Upper lobe of right lung (tissue), 1 donor: ENCODE measurements at regions not wholly inside any gene's neighbourhood (a gene's known extent, or its start where the extent isn't known, plus 50 kb on each side); places are given as distances from the start of the nearest gene placed in this dataset.
"Not testable (repeated sequence)": the region's sequence is repeated elsewhere in the genome, so short reads cannot be mapped to it uniquely, and the experiment has no call there.

Source experiments
- ATAC-seq: fragments of 200-7000 bp; cut with Tn5 transposase; one replicate; pipeline ENCODE4 v1.9.1; 2020; ENCODE audit warnings: mild to moderate bottlenecking, moderate library complexity
- DNase-seq: peaks from one replicate; pipeline ENCODE4 v3.0.0-alpha.2; 2020
- H3K27ac ChIP-seq: fragments of 200-600 bp; one replicate; pipeline ENCODE4 v1.8.0; 2022
- H3K27me3 ChIP-seq: fragments of 200-600 bp; one replicate; pipeline ENCODE4 v1.8.0; 2022; ENCODE audit warnings: mild to moderate bottlenecking
- H3K36me3 ChIP-seq: fragments of 200-600 bp; one replicate; pipeline ENCODE4 v1.8.0; 2022
- H3K4me1 ChIP-seq: fragments of 200-600 bp; one replicate; pipeline ENCODE4 v1.8.0; 2022
- H3K4me3 ChIP-seq: fragments of 200-600 bp; one replicate; pipeline ENCODE4 v1.8.0; 2022; ENCODE audit warnings: mild to moderate bottlenecking
- H3K9me3 ChIP-seq: fragments of 200-600 bp; one replicate; pipeline ENCODE4 v1.8.0; 2022
- intact Hi-C: fragments of 100-400 bp; cut with DNase I; formaldehyde crosslinking; loops from one replicate; pipeline ENCODE4 v1.11.0; 2022
- TF ChIP-seq, protein P1 (sequence below): fragments of 200-600 bp; IDR thresholded peaks from one replicate; pipeline ENCODE4 v1.8.0; 2022; ENCODE audit warnings: antibody characterized with exemption
- donor health status: DM: no; HTN: yes; CAD: no; lungs with severe emphysema.

DNA sequence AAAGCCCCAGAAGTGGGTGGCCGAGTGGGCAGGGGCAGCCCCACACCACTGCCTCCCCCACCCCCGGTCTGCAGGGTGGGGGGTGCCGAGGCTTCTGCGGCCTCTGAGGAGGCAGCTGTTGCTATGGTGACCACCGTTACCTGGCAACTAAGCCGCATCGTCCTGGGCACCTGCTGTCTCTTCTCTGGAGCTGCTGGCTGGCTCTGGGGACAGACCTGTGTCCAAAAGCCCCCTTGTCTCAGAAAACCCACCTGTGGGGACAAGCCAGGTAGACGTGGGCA lies 79.9 kb upstream of the PRR5 start:
- ATAC-seq (no peak), DNase-seq (no peak)
- intact Hi-C loops, result no loop called here
- Histone ChIP-seq H3K27ac (no peak overlapping the region), H3K36me3 (no peaks in the 10 kb centered on the region), H3K9me3 (no peaks in the 10 kb centered on the region), H3K27me3 (peaks cover 11% of the 10 kb centered on the region), H3K4me3 (no peak overlapping the region), H3K4me1 (no peaks in the 10 kb centered on the region)
- TF ChIP-seq, protein P1, sequence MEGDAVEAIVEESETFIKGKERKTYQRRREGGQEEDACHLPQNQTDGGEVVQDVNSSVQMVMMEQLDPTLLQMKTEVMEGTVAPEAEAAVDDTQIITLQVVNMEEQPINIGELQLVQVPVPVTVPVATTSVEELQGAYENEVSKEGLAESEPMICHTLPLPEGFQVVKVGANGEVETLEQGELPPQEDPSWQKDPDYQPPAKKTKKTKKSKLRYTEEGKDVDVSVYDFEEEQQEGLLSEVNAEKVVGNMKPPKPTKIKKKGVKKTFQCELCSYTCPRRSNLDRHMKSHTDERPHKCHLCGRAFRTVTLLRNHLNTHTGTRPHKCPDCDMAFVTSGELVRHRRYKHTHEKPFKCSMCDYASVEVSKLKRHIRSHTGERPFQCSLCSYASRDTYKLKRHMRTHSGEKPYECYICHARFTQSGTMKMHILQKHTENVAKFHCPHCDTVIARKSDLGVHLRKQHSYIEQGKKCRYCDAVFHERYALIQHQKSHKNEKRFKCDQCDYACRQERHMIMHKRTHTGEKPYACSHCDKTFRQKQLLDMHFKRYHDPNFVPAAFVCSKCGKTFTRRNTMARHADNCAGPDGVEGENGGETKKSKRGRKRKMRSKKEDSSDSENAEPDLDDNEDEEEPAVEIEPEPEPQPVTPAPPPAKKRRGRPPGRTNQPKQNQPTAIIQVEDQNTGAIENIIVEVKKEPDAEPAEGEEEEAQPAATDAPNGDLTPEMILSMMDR, result no peak

DNA sequence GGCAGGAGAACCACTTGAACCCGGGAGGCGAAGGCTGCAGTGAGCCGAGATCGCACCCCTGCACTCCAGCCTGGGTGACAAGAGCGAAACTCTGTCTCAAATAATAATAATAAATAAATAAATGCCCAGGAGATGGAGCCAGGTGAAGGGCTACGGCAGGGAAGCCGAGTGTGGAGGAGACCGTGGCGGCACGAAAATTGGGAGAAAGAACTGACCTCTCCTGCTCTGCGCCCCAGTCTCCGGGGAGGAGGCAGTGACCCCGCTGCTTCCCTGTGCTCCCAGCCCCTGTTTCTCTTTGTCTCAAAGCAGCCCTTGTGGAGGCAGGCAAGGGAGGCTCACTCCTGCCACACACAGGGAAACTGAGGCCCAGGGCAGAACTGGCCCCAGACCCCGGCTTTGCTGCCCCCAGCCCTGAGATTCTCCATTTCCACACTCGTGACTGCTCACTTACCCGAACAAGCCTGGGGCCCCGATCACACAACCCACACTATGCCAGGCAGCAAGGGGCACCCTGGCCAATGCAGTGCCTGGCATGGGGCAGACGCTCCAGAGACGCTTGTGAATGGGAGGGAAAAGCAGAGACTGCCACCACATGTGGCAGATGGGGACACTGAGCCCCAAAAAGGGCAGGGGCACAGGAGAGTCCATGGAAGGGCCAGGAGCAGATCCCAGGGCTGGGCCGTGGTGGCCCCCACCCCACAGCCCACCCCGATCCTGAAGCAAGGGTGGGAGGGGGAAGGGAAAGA lies 80.4 kb upstream of the PRR5 start:
- TF ChIP-seq, protein P1, result no peak
- ATAC-seq, result no peak
- no peaks in the 10 kb centered on the region for H3K36me3 ChIP-seq
- intact Hi-C loops, result no loop called here
- no peaks in the 10 kb centered on the region for H3K4me1 ChIP-seq
- H3K4me3 ChIP-seq, result no peak overlapping the region
- H3K27ac ChIP-seq, result no peak overlapping the region
- H3K9me3 ChIP-seq, result no peaks in the 10 kb centered on the region
- H3K27me3 ChIP-seq, result peaks cover 11% of the 10 kb centered on the region
- no peak for DNase-seq

DNA sequence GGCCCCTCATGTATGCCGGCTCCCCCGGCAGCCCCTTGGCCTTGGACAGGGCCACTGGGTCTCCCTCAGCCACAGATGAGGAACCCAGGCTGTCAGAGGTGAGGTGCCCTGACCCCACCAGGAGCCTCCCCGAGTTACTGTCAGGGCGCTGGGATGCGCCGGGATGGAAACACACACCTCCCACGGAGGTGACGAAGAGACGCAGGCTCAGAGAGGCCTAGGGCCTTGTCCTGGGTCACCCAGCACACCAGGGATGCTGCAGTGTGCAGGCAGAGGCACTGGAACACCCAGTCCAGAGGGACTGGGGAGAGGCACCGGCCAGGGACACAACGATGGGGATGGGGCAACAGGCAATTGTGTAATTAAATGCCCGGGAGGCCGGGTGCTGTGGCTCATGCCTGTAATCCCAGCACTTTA lies 81.2 kb upstream of the PRR5 start:
- no peak overlapping the region for H3K27ac ChIP-seq
- H3K9me3 ChIP-seq, result no peaks in the 10 kb centered on the region
- intact Hi-C loops, result no loop called here
- no peaks in the 10 kb centered on the region for H3K4me1 ChIP-seq
- DNase-seq (no peak), ATAC-seq (no peak)
- H3K4me3 ChIP-seq, result no peak overlapping the region
- H3K27me3 ChIP-seq, result peaks cover 11% of the 10 kb centered on the region
- no peaks in the 10 kb centered on the region for H3K36me3 ChIP-seq
- TF ChIP-seq, protein P1, result no peak

DNA sequence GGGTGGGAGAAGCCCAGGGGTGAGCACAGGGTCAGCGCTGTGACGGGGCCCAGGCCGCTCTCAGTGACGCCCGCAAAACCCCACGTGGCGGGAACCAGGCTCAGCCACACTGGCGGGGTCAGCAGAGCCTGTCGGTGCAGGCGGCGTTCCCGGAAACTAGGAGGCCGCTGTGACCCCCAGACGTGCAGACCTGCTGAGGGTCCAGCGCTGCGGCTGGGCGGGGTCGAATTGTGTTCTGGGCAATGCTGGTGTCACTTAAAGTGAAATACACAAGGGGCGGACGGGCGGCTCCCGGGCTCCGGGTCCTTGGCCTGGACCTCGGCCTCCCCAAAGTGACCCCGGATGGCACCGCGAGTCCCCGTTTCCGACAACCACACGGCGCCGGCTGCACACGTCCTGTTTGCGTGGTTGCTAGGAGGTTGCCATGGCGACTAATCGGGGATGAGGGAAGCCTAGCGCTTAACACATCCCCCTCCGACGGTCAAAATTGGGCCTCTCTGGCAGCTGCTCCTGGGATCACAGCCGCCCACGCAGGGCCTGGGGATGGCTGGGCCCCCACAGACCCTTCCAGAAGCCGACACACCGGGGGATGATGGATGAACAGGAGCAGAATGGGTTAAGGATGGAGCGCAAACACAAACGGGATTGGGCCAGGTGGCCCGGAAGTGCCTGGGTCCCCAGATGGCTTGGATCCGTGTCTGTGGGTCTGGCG lies 81.7 kb upstream of the PRR5 start:
- no peaks in the 10 kb centered on the region for H3K36me3 ChIP-seq
- TF ChIP-seq, protein P1, result no peak
- peaks cover 11% of the 10 kb centered on the region for H3K27me3 ChIP-seq
- no peaks in the 10 kb centered on the region for H3K4me1 ChIP-seq
- H3K4me3 ChIP-seq, result no peak overlapping the region
- ATAC-seq (peak; percentile 56), DNase-seq (no peak)
- no peak overlapping the region for H3K27ac ChIP-seq
- H3K9me3 ChIP-seq, result no peaks in the 10 kb centered on the region
- intact Hi-C loops, result no loop called here

DNA sequence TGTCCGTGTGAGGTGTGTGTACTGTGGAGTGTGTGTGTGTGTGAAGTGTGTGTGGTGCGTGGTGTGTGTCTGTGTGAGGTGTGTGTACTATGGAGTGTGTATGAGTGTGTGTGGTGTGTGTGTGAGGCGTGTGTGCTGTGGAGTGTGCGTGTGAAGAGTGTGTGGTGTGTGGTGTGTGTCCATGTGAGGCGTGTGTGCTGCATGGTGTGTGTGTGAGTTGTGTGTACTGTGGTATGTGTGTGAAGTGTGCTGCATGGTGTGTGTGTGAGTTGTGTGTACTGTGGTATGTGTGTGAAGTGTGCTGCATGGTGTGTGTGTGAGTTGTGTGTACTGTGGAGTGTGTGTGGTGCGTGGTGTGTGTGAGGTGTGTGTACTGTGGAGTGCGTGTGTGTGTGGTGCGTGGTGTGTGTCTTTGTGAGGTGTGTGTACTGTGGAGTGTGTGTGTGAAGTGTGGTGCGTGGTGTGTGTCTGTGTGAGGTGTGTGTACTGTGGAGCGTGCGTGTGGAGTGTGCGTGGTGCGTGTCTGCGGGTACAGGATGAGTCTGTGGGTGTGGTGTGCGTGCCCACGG lies 82.4 kb upstream of the PRR5 start:
- intact Hi-C loops, H3K9me3 ChIP-seq, H3K4me1 ChIP-seq, H3K27ac ChIP-seq, ATAC-seq, H3K36me3 ChIP-seq, H3K4me3 ChIP-seq, DNase-seq: not testable (repeated sequence)
- peaks cover 11% of the 10 kb centered on the region for H3K27me3 ChIP-seq

DNA sequence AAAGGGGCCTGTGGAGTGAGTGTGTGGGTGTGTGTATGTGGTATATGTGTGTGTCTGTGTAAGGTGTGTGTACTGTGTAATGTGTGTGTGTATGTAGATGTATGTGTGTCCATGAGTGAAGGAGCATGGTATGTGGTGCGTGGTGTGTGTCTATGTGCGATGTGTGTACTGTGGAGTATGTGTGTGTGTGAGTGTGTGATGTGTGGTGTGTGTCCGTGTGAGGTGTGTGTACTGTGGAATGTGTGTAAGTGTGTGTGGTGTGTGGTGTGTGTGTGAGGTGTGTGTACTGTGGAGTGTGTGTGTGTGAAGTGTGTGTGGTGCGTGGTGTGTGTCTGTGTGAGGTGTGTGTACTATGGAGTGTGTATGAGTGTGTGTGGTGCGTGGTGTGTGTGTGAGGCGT lies 83.1 kb upstream of the PRR5 start:
- H3K9me3 ChIP-seq, intact Hi-C loops, H3K27ac ChIP-seq, H3K4me3 ChIP-seq, H3K36me3 ChIP-seq, H3K4me1 ChIP-seq, DNase-seq, ATAC-seq: not testable (repeated sequence)
- peaks cover 11% of the 10 kb centered on the region for H3K27me3 ChIP-seq
